HG03108 (cell line): ENCODE measurements at regions not wholly inside any gene's neighbourhood (a gene's known extent, or its start where the extent isn't known, plus 50 kb on each side); places are given as distances from the start of the nearest gene placed in this dataset.
"Not testable (repeated sequence)": the region's sequence is repeated elsewhere in the genome, so short reads cannot be mapped to it uniquely, and the experiment has no call there.

Experiments used
- ATAC-seq: cut with Tn5 transposase; IDR thresholded peaks from one replicate; pipeline ENCODE4 v1.9.1; 2021; ENCODE audit warnings: moderate library complexity; ENCODE audit not compliant: unreplicated experiment

DNA sequence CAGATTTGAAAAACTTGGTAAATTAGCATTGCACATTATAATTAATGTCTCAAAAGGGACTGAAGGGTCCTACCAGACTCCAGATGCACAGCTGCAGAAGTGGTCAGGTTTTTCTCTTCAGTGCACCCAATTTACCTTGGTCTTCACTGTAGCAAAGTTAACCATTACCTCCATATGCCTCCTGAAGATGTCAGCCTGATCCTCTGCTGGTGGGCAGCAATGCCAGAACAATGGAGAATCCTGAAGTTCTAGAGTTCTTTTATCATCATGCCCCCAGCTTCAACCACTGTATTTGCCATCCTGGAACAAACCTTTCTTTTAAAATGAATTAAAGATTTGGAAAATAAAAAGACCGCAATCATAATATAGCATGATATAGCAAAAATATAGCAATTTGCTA lies 1774.8 kb upstream of the CELF4 start:
- ATAC-seq = no peak

DNA sequence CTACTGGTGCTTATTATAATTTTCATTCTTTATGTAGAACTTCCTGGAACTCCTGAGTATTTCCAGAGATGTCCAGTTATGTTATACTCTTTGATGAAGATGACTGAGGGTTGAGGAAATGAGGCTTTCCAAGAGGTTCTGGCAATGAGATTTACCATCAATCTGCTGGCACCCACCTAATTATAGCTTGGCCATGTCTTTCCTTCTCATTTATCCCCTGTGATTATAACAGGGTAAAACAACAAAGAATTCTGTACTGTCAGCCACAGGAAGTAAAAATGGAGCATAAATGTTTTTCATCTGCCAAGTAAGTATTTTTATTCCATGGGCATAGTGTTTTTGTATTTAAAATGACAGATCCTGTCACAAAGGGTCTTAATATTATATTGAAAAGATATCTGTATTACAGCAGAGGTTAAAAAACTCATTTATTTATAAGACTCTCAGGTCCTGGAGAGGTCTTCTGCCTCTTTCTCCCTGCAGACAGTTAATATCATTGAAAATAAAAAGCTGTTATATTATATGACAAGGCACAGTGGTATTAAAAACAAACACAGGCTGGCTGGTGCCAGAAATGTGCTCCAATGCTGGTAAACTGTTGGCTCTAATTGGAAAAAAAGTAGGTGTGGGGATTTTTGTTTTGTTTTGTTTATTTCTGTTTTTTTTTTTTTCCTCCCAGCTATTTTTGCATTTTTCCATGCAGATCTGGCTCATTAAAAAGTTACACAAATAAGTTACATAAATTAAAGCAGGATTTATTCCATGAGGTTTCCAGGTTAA lies 1764.1 kb upstream of the CELF4 start:
- no peak for ATAC-seq

DNA sequence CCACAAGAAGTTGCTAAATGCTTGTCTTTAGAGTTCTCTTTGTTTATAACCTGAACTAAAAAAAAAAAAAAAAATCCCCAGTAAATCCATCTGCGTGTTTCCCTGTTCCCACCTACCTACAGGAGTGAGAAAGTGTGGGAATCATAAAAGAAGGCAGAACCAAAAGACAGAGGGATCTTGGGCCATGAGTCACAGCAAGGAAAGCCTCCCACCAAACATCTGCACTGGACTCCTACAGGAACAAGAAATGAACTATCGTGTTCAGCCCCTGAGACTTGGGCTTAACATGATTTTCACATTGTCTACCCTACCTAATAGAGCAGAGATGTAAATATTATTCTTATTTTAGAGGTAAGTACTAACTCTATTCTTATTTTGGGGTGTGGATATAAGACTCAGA lies 1761.2 kb upstream of the CELF4 start:
- ATAC-seq = no peak

DNA sequence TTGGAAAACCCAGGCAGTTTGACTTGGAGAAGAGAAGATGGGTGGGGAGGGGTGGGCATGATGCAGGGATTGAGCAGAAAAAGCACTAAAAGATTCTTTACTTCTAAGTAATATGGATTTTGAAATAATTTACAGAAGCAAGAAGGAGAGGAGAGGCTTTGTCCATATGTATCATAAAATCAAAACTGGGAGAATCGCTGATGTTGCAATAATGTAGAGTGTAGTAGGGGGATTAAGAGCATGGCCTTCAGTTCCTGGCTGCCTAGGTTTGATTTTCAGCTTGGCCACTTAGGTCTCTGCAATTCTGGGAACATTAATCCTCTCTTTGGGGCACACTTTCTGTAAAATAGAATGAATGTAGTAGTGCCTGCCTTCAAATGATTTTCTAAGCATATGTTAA lies 1760.4 kb upstream of the CELF4 start:
- ATAC-seq = no peak

DNA sequence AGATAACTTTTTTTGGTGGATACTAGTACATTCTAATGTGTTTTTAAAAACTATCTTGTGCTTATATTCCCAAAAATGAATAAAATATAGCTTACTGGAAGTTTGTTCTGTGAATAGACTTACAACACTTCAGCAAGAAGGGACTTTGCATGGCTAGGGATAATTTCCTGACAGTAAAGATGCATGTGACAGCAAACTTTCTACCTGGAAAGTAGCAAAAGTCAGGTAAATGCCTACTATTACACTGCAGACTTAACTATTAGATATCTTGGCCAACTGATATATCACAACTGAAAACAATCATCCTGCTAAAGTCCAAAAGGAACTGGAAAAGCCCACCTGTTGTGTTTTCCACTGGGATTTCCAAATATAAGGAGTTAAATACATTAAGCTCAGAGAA lies 1753.5 kb upstream of the CELF4 start:
- no peak for ATAC-seq

DNA sequence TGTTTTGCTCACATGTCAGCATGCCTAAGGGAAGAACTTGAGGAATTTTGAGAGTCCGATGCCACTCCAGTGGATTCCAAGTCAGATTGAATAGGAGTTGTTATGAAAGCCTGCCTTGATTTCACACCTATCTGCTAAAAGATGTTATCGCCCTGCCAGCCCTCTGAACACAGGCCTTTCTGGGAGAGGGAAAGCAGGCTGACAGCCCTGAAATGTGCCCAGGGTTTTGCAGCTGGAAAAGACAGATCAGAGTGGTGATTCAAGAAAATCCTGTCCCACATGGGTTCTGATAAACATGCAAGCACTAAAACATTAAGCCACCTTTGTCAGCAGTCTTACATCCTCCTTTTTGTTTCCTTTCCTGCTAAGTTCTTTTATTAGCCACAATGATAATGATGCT lies 1752.9 kb upstream of the CELF4 start:
- no peak for ATAC-seq

DNA sequence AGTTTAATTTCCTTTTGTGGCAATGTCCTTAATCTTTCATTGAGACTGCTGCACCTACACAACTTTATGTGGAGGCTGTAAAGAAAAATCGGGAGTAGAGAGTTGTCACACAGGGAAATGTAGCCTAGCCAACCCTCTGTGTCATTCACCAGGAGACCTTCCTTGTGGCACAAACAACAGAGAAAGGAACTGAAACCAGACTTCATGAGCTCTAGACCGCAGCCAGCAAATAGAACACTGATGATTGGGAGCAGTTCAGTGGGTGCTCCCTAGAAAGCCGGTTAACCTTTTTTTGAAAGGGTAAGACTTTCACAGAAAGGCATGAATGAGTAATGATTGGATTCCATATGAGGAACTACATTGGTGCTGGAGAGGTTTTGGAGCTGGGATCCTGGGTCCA lies 1752.4 kb upstream of the CELF4 start:
- ATAC-seq = no peak

DNA sequence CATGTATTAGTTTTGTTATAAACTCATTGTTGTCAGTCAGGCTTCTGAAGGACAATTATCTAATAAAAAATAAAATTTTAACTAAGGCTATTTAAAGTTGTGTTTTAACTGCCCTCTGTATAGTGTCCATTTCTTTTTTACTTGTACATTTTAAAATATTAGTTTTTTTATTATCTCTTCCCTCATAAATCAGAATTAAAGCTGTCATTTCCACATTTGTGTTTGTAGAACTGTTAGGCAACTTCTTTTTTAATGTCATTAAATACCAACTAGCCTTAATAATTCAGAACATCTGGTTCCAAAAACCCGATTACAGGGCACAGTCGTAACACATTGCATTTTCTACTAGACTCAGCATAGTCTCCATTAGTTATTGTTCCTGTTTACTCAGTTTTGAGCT lies 1749.0 kb upstream of the CELF4 start:
- ATAC-seq = no peak

DNA sequence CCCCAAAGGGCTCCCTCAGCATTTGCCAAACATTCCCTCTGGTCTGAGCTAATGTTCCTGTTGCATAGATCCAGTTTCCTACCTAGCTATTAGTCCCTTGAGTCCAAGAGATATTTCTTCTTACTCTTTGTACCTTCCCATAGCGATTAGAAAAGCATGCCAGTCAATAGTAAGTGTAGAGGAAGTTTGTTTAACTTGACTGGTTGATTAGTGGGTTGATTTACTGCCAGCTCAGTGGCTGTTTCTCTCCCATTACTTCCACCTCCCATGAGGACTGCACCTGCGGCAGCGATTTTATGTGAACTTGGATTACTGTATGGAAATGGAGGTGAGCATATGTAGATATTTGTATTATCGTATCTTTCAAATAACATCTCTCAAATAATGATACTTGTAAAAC lies 1748.4 kb upstream of the CELF4 start:
- no peak for ATAC-seq

DNA sequence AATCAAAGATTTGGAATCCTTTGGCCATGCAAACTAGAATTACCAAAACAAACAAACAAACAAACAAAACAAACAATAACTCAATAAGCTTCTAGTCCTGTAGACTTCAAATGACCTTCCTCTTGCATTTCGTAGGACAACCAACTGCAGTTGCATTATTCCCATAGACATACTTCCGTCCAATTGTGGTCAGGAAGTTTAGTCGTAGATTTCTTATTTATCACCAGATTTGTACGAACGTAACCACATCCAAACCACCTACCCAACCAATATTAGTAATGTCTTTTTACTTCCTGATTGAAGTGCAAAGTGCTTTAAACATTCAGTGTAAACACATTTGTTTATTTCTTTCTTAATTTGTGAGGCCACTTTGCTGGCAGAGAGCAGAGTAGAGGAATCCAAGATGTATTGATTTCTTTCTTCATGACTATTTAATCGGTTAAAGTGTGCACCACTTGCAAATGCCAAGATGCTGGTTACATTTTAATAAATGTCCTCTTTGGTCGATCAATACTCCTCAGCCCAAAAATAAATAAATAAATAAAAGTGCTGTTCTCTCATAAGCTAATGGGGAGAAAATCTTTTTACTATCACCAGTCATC lies 1745.6 kb upstream of the CELF4 start:
- ATAC-seq = no peak

DNA sequence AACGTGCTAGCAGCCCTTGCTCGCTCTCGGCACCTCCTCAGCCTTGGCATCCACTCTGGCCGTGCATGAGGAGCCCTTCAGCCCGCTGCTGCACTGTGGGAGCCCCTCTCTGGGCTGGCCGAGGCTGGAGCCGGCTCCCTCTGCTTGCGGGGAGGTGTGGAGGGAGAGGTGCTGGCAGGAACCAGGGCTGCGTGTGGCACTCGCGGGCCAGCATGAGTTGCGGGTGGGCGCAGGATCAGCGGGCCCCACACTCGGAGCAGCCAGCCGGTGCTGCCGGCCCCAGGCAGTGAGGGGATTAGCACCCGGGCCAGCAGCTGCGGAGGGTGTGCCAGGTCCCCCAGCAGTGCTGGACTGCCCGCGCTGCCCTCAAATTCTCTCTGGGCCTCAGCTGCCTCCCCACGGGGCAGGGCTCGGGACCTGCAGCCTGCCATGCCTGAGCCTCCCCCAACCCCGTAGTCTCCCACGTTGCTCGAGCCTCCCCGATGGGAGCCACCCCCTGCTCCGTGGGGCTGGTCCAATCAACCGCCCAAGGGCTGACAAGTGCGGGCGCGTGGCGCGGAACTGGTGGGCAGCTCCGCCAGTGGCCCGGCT lies 1743.4 kb upstream of the CELF4 start:
- not testable (repeated sequence) for ATAC-seq

DNA sequence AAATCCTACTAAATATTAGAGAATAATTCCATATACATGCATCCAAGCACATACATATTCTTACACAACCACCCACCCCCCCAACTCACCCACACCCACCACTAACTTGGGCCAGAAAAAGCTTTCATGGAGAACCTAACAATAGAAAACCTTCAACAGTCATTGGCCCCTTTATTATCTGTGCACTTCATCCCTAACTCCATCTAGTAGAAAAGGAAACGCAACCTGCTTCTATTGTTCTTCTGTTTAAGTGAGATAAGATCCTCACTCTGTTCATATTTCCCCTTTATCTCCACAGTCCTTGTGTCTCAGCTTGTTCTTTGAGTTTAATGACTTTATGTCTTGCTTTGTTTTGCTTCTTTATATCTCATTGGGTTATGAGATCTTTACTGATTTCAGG lies 1740.2 kb upstream of the CELF4 start:
- no peak for ATAC-seq

DNA sequence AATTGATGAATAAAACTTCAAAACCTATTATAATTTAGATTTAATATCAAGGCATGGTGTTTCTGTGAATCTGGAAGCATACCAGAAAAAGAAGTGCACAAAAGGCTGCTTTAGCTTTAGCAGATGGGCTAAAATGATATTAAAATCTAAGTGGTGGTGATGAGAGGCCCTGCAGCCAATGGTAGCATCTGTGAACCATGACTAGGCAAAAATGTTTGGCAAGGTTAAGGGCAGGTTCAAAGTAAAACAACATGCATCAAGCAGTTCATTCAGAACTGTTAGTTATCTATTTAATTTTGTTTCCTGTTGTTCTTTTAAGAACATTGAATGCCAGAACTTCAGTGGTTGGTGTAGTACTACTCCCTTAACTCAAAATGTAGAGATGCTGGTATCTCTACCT lies 1736.9 kb upstream of the CELF4 start:
- no peak for ATAC-seq

DNA sequence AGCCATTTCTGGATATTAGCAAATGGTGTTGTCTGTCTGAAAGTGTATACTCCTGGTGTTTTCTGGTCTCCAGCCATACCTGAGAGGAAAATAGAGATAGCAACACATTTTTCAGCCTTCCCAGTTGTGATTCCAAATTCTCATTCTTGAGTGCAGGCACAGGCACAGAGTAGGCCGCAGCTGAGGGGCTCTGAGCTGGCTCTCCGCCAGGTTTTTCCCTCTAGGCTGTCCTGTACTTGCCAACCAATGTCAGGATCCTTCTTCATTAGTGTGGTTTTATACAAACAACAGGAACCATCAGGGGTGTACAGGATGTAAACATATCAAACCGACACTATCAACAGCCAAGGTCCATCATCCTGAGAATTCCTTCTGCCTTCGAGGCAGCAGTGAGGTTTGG lies 1733.6 kb upstream of the CELF4 start:
- ATAC-seq = no peak

DNA sequence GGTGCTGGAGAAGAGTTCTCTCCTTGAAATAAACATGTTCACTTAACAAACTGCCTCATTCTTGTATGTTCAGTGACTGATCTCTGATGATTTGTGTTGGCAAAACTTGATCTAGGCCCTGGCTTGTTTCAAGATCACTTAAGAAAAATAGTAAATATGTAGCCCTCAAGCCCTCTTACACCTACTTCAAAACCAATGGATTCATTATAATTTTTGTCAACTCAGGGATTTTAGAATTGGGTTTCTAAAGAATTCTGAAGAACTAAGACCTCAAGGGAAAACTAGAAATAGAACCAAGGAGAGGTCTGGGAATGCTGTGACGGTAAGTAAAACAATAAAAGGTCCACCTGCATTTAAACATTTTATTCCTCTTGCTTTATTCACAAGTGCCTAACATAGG lies 1731.6 kb upstream of the CELF4 start:
- no peak for ATAC-seq

DNA sequence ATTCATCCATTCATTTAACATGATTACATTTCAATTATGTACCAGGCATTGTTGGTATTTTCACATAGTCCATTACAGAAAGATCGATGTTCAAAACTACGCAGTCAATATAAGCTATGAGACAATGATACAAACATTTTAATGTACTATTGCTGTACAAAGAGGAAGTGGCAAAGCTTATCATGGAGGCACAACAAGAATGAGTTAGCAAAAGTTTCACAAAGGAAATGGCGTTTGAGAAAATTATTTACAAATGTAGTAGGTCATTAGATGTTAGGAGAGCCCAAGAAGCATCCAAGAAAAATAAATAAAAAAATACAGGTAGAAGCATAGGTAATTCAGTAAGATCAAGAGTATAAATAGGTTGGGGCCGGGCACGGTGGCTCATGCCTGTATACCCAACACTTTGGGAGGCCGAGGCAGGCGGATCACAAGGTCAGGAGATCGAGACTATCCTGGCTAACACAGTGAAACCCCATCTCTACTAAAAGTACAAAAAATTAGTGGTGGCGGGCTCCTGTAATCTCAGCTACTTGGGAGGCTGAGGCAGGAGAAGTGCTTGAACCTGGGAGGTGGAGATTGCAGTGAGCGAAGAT lies 1730.8 kb upstream of the CELF4 start:
- ATAC-seq = no peak

DNA sequence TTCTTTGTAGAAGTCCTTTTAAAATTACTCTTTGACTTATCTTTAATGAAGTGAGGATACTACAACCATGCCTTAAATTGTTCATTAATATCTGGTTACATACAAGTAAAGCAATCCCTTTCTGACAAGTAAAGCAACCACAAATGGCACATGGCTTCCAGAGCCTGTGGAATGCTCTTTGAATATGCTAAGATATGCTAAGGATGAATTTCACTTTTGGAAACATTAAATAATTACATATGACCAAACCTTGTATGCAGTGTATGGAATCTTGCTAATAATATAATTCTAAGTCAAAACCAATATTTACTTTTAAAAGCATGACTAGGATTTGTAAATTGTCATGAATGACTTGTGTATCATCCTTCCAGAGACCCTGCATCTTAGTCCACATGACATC lies 1711.2 kb upstream of the CELF4 start:
- no peak for ATAC-seq

DNA sequence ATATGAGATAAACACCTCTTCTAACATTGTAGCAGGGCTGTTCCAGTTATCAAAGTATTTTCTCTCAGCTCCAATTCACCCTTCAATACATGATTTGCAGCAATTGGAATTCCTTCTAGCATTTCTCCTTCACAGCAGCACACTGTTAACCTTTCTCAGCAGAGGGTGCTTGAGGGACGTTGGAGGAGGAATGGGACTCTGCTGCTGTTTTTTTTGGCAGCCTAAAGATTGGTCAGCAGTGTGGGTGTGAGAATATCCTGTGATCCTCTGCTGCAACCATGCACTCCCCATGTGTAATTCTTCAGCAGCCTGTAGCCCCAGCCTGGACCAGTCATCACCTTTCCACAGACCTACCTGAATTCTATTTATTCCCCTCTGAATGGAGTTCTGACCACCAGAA lies 1708.9 kb upstream of the CELF4 start:
- no peak for ATAC-seq

DNA sequence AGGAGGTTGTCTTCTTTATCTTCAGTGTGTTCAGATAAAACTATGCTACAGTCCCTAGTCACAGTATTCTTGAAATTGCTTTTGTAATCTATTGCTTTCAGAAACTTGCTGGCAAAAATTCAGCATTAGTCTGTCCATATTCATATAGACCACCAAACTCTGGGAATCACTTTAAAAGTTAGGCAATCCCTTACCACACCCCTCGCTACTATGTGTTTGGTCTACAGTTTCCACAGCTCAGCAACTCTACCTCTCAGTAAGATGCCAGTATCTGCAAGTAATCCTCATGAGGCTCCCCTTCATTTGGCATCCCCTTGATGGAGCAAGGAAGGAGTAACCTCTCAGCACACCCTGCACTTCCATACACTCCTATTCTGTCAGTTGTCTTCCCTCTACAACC lies 1706.6 kb upstream of the CELF4 start:
- no peak for ATAC-seq

DNA sequence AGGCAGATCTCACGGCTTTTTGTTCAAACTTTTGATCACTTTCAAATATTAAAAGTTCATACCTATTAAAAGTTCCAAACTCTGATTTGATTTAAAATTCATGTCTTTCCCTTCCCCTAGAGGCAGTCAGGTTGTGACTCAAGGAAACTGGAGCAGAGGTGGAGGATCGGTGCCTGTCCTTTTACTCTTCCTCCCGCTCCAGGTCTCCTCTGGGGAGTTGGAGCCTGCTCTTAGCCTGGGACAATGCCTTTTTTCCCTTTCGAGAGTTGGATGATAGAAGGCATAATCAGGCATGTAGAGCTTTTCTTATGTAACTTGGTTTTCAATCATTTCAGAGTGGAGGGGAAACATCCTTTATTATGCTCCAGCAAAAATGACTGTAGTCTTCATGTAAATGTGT lies 1706.1 kb upstream of the CELF4 start:
- no peak for ATAC-seq

DNA sequence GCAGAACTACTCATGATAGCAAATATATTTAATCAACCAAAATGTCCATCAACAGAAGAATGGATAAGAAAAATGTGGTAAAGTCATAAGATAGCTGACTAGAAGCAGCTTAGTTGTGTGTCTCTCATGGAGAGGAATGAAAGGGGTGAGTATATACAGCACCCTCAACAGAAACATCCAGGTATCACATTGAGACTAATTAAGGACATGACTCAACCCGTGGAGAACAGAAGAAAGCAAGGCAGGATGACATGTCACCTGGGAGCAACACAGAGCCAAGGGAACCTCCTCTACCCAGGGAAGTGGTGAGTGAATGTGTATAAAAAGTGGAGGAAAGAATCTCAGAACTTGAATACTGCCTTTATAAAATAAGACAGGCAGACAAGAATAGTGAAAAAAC lies 1695.0 kb upstream of the CELF4 start:
- no peak for ATAC-seq

DNA sequence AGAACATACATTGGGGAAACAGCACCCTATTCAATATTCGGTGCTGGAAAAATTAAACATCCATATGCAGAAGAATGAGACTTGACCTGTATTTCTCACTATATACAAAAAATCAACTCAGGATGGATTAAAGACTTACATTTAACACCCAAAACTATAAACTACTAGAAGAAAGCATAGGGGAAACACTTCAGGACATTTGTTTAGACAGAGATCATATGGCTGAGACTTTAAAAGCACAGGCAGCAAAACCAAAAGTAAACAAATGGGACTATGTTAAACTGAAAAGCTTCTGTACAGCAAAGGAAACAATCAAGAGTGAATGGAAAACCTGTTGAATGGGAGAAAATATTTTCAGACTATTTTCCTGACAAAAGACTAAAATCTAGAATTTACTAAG lies 1694.1 kb upstream of the CELF4 start:
- no peak for ATAC-seq
